ENCODE measurements at regions not wholly inside any gene's neighbourhood (a gene's known extent, or its start where the extent isn't known, plus 50 kb on each side); places are given as distances from the start of the nearest gene placed in this dataset.

- Mint-ChIP-seq H3K4me3 (ENCODE audit: unreplicated experiment) (no peak overlapping the region), H3K27ac (ENCODE audit: unreplicated experiment) (no peak overlapping the region), H3K36me3 (ENCODE audit: insufficient read depth, unreplicated experiment) (no peaks in the 10 kb centered on the region), H3K9me3 (ENCODE audit: unreplicated experiment) (peaks cover 7% of the 10 kb centered on the region), H3K27me3 (ENCODE audit: insufficient read depth, unreplicated experiment) (peaks cover 22% of the 10 kb centered on the region), H3K4me1 (ENCODE audit: low read depth, unreplicated experiment) (no peaks in the 10 kb centered on the region)
- intact Hi-C loops (cut with micrococcal nuclease; ENCODE audit: unreplicated experiment): no loop called here
- no peak overlapping the region for H3K4me3 ChIP-seq (ENCODE audit: low read depth, low read length)
- BruUV-seq (replicated peaks): no TSS peak
- TF ChIP-seq CTCF (IDR thresholded peaks at IDR 0.05; ENCODE audit: insufficient read depth in 1 of 2, low read depth in 1 of 2, low read length in 1 of 2, severe bottlenecking in 1 of 2, unreplicated experiment in 1 of 2): no peak
- ChIA-PET CTCF (no interaction called here), POLR2A (no interaction called here)
- no peaks in the 10 kb centered on the region for H3K4me1 ChIP-seq
- H3K27me3 ChIP-seq (replicated peaks; ENCODE audit: control insufficient read depth, insufficient read depth, low read length): no peaks in the 10 kb centered on the region
- DNase-seq: no peak
- H3K9me3 ChIP-seq: no peaks in the 10 kb centered on the region
- no peaks in the 10 kb centered on the region for H3K36me3 ChIP-seq (ENCODE audit: control insufficient read depth, insufficient read depth, low read length)
Measured at GRCh38 chr2:104969564-104969963, 68.3 kb upstream of the MRPS9 start.

- ChIA-PET POLR2A (no interaction called here), CTCF (no interaction called here)
- Mint-ChIP-seq H3K4me3 (ENCODE audit: unreplicated experiment) (no peak overlapping the region), H3K27ac (ENCODE audit: unreplicated experiment) (no peak overlapping the region), H3K36me3 (ENCODE audit: insufficient read depth, unreplicated experiment) (no peaks in the 10 kb centered on the region), H3K9me3 (ENCODE audit: unreplicated experiment) (no peaks in the 10 kb centered on the region), H3K4me1 (ENCODE audit: low read depth, unreplicated experiment) (peaks cover 6% of the 10 kb centered on the region), H3K27me3 (ENCODE audit: insufficient read depth, unreplicated experiment) (peaks cover 36% of the 10 kb centered on the region)
- Histone ChIP-seq H3K9me3 (no peaks in the 10 kb centered on the region), H3K27me3 (replicated peaks; ENCODE audit: control insufficient read depth, insufficient read depth, low read length) (no peaks in the 10 kb centered on the region), H3K36me3 (ENCODE audit: control insufficient read depth, insufficient read depth, low read length) (no peaks in the 10 kb centered on the region), H3K4me1 (no peaks in the 10 kb centered on the region), H3K4me3 (ENCODE audit: low read depth, low read length) (no peak overlapping the region)
- no peak for TF ChIP-seq CTCF (IDR thresholded peaks at IDR 0.05; ENCODE audit: insufficient read depth in 1 of 2, low read depth in 1 of 2, low read length in 1 of 2, severe bottlenecking in 1 of 2, unreplicated experiment in 1 of 2)
- BruUV-seq (replicated peaks): no TSS peak
- intact Hi-C loops (cut with micrococcal nuclease; ENCODE audit: unreplicated experiment): no loop called here
- no peak for DNase-seq
Measured at GRCh38 chr2:104975371-104975770, 62.5 kb upstream of the MRPS9 start.

GRCh38 chr2:104975851-104976250 is 62.0 kb upstream of the MRPS9 start:
- H3K27me3 Mint-ChIP-seq (ENCODE audit: insufficient read depth, unreplicated experiment): peaks cover 34% of the 10 kb centered on the region
- ChIA-PET CTCF (no interaction called here), POLR2A (no interaction called here)
- H3K4me1 Mint-ChIP-seq (ENCODE audit: low read depth, unreplicated experiment): peaks cover 6% of the 10 kb centered on the region
- H3K36me3 Mint-ChIP-seq (ENCODE audit: insufficient read depth, unreplicated experiment): no peaks in the 10 kb centered on the region
- Histone ChIP-seq H3K27me3 (replicated peaks; ENCODE audit: control insufficient read depth, insufficient read depth, low read length) (no peaks in the 10 kb centered on the region), H3K4me3 (ENCODE audit: low read depth, low read length) (no peak overlapping the region), H3K4me1 (no peaks in the 10 kb centered on the region), H3K36me3 (ENCODE audit: control insufficient read depth, insufficient read depth, low read length) (no peaks in the 10 kb centered on the region), H3K9me3 (no peaks in the 10 kb centered on the region)
- intact Hi-C loops (cut with micrococcal nuclease; ENCODE audit: unreplicated experiment): no loop called here
- no peak for TF ChIP-seq CTCF (IDR thresholded peaks at IDR 0.05; ENCODE audit: insufficient read depth in 1 of 2, low read depth in 1 of 2, low read length in 1 of 2, severe bottlenecking in 1 of 2, unreplicated experiment in 1 of 2)
- BruUV-seq (replicated peaks): no TSS peak
- H3K27ac Mint-ChIP-seq (ENCODE audit: unreplicated experiment): no peak overlapping the region
- DNase-seq: no peak
- H3K9me3 Mint-ChIP-seq (ENCODE audit: unreplicated experiment): no peaks in the 10 kb centered on the region
- H3K4me3 Mint-ChIP-seq (ENCODE audit: unreplicated experiment): no peak overlapping the region
